Muscle layer of duodenum (tissue), 2 donors: ENCODE measurements at regions not wholly inside any gene's neighbourhood (a gene's known extent, or its start where the extent isn't known, plus 50 kb on each side); places are given as distances from the start of the nearest gene placed in this dataset.
"Not testable (repeated sequence)": the region's sequence is repeated elsewhere in the genome, so short reads cannot be mapped to it uniquely, and the experiment has no call there.

ENCODE experiments used
- H3K27ac ChIP-seq: one replicate; pipeline ENCODE4 v1.7.0; 2013; ENCODE audit warnings: mild to moderate bottlenecking, low read length
- H3K27me3 ChIP-seq: one replicate; pipeline ENCODE4 v1.7.0; 2013; ENCODE audit warnings: low read depth, mild to moderate bottlenecking, control low read depth, low read length
- H3K36me3 ChIP-seq, 2 donors: one replicate each; pipeline ENCODE4 v1.7.0; 2013; ENCODE audit warnings: low read length in 2 of 2, control low read depth in 1 of 2, mild to moderate bottlenecking in 1 of 2; ENCODE audit not compliant: insufficient read depth in 2 of 2, control insufficient read depth in 1 of 2
- H3K4me1 ChIP-seq, 2 donors: one replicate each; pipeline ENCODE4 v1.7.0; 2013; ENCODE audit warnings: low read length in 2 of 2, mild to moderate bottlenecking in 2 of 2, control low read depth in 1 of 2, moderate library complexity in 1 of 2; ENCODE audit not compliant: insufficient read depth in 2 of 2, control insufficient read depth in 1 of 2
- H3K4me3 ChIP-seq, 2 donors: one replicate each; pipeline ENCODE4 v1.7.0; 2013; ENCODE audit warnings: low read length in 2 of 2, low read depth in 1 of 2, mild to moderate bottlenecking in 1 of 2
- H3K9me3 ChIP-seq, 2 donors: one replicate each; pipeline ENCODE4 v1.7.0; 2013; ENCODE audit warnings: low read length in 2 of 2, control low read depth in 1 of 2, mild to moderate bottlenecking in 1 of 2; ENCODE audit not compliant: control insufficient read depth in 1 of 2
- donor health status: healthy.

DNA sequence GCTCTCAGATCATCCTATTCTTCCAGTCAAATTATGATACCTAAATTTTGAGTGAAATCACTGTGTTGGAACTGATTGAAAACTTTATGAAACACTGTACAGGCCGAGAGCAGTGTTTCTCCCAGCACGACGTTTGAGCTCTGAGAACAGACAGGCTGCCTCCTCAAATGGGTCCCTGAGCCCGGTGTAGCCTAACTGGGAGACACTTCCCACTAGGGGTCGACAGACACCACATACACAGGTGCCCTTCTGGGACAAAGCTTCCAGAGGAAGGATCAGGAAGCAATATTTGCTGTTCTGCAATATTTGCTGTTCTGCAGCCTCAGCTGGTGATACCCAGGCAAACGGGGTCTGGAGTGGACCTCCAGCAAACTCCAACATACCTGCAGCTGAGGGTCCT is 392.5 kb upstream of the PBX1 start:
- H3K27ac ChIP-seq, H3K36me3 ChIP-seq, H3K4me1 ChIP-seq, H3K27me3 ChIP-seq, H3K9me3 ChIP-seq, H3K4me3 ChIP-seq: not testable (repeated sequence)

DNA sequence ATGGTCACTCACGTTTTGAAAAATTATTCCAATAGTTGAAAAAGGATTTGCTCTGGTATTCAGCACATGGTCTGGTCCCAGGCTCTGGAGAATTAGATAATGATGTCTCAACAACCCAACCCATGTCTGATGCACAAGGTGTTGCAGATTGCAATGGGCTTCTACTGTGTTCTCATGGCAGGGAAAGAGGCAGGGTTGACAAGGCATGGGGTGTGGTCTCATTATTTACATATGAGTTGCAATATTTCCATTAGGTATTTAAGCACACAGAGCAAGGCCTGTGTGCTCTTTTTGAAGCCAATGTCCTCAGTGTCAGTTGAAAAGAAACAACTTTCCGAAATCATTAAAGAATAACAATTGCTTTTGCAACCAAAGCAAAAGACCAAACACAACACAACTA is 381.9 kb upstream of the PBX1 start:
- Histone ChIP-seq H3K36me3 (no peaks in the 10 kb centered on the region), H3K4me1 (no peaks in the 10 kb centered on the region), H3K27ac (no peak overlapping the region), H3K4me3 (no peak overlapping the region), H3K9me3 (no peaks in the 10 kb centered on the region), H3K27me3 (no peaks in the 10 kb centered on the region)

- Histone ChIP-seq H3K9me3 (no peaks in the 10 kb centered on the region), H3K27me3 (no peaks in the 10 kb centered on the region), H3K4me3 (no peak overlapping the region), H3K27ac (no peak overlapping the region), H3K4me1 (no peaks in the 10 kb centered on the region), H3K36me3 (no peaks in the 10 kb centered on the region)
These were observed 378.2 kb upstream of the PBX1 start for GRCh38 chr1:164180824-164181223.

GRCh38 chr1:164183854-164184635 is 374.9 kb upstream of the PBX1 start:
- Histone ChIP-seq H3K27ac (no peak overlapping the region), H3K27me3 (no peaks in the 10 kb centered on the region), H3K9me3 (no peaks in the 10 kb centered on the region), H3K4me1 (no peaks in the 10 kb centered on the region), H3K4me3 (no peak overlapping the region), H3K36me3 (no peaks in the 10 kb centered on the region)

DNA sequence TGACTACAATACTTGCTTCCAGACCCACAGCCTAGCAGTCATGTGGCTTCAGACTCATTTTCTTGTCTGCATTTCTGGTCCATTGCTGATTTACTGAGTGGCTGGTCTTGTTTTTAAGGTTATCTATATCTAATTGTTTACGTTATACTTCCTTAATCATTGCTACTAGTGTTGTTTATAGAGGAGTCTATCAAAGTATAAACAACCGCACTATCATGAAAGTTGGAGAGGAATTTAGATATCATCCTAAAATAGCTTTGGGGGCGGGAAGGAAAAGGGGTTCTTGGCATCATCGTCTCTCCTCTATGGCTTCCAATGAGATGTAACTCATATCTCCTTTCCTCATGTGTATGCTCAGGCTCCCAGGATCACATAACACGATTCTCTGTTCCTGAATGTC is 372.1 kb upstream of the PBX1 start:
- H3K9me3 ChIP-seq, result no peaks in the 10 kb centered on the region
- H3K4me1 ChIP-seq, result no peaks in the 10 kb centered on the region
- H3K27ac ChIP-seq, result no peak overlapping the region
- no peaks in the 10 kb centered on the region for H3K36me3 ChIP-seq
- no peaks in the 10 kb centered on the region for H3K27me3 ChIP-seq
- no peak overlapping the region for H3K4me3 ChIP-seq

DNA sequence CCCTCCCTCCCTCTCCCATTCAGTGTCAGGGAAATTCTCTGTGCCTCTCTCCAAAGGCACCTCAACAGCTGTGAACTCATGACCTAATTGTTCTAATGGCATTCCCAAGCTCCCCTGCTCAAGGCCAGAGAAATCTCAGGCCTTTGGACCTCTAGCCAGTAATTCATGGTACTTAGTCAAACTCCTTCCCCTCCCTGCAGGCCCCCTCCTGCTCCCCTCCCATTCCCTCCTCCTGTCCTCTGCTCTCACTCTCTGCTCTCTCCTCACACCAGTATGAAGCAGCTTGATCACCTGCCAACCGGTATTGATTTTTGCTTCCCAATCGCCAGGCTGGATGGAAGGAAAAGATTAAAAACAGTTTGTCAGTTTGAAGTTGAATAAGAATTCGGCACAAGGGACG is 370.5 kb upstream of the PBX1 start:
- Histone ChIP-seq H3K36me3 (no peaks in the 10 kb centered on the region), H3K27me3 (no peaks in the 10 kb centered on the region), H3K9me3 (no peaks in the 10 kb centered on the region), H3K4me1 (no peaks in the 10 kb centered on the region), H3K4me3 (no peak overlapping the region), H3K27ac (no peak overlapping the region)

DNA sequence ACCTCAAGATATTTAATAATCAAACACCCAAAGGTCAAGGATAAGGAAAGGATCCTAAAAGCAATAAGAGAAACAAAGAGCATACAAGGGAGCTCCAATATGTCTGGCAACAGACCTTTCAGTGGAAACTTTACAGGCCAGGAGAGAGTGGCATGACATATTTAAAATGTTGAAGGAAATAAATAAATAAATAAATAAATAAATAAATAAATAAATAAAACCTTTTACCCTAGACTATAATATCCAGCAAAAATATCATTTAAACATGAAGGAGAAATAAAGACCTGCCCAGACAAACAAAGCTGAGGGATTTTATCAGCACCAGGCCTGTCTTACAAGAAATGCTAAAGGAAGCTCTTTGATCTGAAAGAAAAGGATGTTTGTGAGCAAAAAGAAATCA is 367.8 kb upstream of the PBX1 start:
- no peaks in the 10 kb centered on the region for H3K36me3 ChIP-seq
- H3K4me1 ChIP-seq, result no peaks in the 10 kb centered on the region
- H3K27me3 ChIP-seq, result no peaks in the 10 kb centered on the region
- no peaks in the 10 kb centered on the region for H3K9me3 ChIP-seq
- H3K27ac ChIP-seq, result no peak overlapping the region
- H3K4me3 ChIP-seq, result no peak overlapping the region

DNA sequence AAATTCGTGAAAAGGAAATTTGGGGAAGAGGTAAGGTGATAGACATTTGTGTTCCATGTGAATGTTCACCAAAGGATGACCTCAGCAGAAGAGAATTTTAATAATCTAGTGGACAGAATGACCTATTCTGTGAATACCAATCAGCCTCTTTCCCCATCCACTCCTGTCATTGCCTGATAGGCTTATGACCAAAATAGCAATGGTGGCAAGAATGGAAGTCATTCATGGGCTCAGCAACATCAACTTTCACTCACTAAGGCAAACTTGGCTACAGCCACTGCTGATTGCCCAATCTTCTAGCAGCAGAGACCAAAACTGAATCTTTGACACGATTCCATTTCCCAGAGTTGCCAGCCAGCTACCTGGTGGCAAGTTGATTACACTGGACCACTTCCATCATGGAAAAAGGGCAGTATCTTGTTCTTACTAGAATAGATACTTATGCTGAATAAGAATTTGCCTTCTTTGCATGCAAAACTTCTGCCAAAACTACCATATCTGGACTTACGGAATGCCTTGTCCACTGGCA is 348.7 kb upstream of the PBX1 start:
- no peaks in the 10 kb centered on the region for H3K4me1 ChIP-seq
- H3K4me3 ChIP-seq, result no peak overlapping the region
- H3K9me3 ChIP-seq, result no peaks in the 10 kb centered on the region
- no peaks in the 10 kb centered on the region for H3K27me3 ChIP-seq
- no peak overlapping the region for H3K27ac ChIP-seq
- H3K36me3 ChIP-seq, result no peaks in the 10 kb centered on the region

DNA sequence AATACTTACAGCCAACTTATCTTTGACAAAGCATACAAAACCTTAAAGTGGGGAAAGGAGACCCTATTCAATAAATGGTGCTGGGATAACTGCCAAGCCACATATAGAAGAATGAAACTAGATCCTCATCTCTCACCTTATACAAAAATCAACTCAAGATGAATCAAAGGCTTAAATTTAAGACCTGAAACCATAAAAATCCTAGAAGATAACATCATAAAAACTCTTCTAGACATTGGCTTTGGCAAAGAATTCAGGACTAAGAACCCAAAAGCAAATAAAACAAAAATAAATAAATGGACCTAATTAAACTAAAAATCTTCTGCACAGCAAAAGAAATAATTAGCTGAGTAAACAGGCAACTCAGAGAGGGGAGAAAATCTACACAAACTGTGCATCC is 335.6 kb upstream of the PBX1 start:
- no peaks in the 10 kb centered on the region for H3K9me3 ChIP-seq
- H3K27ac ChIP-seq, result no peak overlapping the region

DNA sequence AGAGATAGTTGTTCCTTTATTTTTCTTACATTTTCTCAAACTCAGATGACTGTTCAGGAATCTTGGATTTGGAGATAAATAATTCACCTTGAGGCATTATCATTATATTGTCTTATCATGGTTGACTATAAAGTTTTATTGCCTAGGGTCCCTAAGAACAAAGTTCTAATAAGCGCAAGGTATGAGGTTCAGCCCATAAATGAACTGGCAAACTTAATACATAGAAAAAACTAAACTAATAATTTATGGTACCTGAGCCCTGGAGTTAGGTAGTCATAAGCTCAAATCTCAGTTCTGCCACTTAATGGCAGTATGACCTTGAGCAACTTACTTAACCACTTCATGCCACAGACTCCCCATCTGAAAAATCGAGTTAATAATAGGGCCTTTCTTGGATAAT is 334.0 kb upstream of the PBX1 start:
- H3K27ac ChIP-seq, result no peak overlapping the region
- no peaks in the 10 kb centered on the region for H3K27me3 ChIP-seq
- no peaks in the 10 kb centered on the region for H3K9me3 ChIP-seq
- no peak overlapping the region for H3K4me3 ChIP-seq
- H3K36me3 ChIP-seq, result no peaks in the 10 kb centered on the region
- no peaks in the 10 kb centered on the region for H3K4me1 ChIP-seq

More for the DNA sequence above, 335.6 kb upstream of the PBX1 start:
- H3K4me1 ChIP-seq, result no peaks in the 10 kb centered on the region
- H3K4me3 ChIP-seq, result no peak overlapping the region
- no peaks in the 10 kb centered on the region for H3K36me3 ChIP-seq
- no peaks in the 10 kb centered on the region for H3K27me3 ChIP-seq

DNA sequence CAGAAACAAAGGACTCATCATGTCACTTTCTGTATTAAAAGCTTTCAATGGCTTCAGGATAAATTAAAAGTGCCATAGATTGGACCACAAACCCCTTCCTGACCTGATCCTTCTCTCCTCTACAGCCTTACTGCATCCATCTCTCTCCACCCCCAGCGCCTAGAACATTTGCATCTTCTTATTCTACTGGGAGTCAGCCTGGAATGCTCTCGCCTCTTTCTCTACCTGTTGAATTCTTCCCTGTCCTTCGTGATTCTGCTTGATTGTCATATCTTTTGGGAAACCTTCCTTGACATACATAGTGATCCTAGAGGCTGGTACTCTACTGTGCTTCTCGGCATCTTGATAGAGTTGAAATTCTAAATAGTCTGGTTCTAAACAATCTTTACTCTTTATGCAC is 332.0 kb upstream of the PBX1 start:
- H3K27ac ChIP-seq, result no peak overlapping the region
- H3K9me3 ChIP-seq, result no peaks in the 10 kb centered on the region
- no peaks in the 10 kb centered on the region for H3K36me3 ChIP-seq
- H3K27me3 ChIP-seq, result no peaks in the 10 kb centered on the region
- no peaks in the 10 kb centered on the region for H3K4me1 ChIP-seq
- no peak overlapping the region for H3K4me3 ChIP-seq

- Histone ChIP-seq H3K9me3 (no peaks in the 10 kb centered on the region), H3K36me3 (no peaks in the 10 kb centered on the region), H3K27ac (no peak overlapping the region), H3K27me3 (no peaks in the 10 kb centered on the region), H3K4me1 (no peaks in the 10 kb centered on the region), H3K4me3 (no peak overlapping the region)
These were observed 330.1 kb upstream of the PBX1 start for GRCh38 chr1:164228928-164229327.
